Tibial nerve (tissue), 3 donors: ENCODE measurements at regions not wholly inside any gene's neighbourhood (a gene's known extent, or its start where the extent isn't known, plus 50 kb on each side); places are given as distances from the start of the nearest gene placed in this dataset.

ENCODE experiments used
- CTCF ChIP-seq, 5 experiments: fragments of 200-600 bp in 3 of 5; fragments of 450-650 bp in 2 of 5; sonication (generic) in 3 of 5; IDR thresholded peaks; one replicate each; pipeline ENCODE4 v1.5.1; 2016 to 2019; ENCODE audit warnings: antibody characterized with exemption in 5 of 5, mild to moderate bottlenecking in 3 of 5, moderate library complexity in 2 of 5
- POLR2A ChIP-seq, 2 donors: fragments of 450-650 bp; IDR thresholded peaks; one replicate each; pipeline ENCODE4 v1.6.1; 2017; ENCODE audit warnings: antibody characterized with exemption in 2 of 2, mild to moderate bottlenecking in 2 of 2, moderate library complexity in 2 of 2

DNA sequence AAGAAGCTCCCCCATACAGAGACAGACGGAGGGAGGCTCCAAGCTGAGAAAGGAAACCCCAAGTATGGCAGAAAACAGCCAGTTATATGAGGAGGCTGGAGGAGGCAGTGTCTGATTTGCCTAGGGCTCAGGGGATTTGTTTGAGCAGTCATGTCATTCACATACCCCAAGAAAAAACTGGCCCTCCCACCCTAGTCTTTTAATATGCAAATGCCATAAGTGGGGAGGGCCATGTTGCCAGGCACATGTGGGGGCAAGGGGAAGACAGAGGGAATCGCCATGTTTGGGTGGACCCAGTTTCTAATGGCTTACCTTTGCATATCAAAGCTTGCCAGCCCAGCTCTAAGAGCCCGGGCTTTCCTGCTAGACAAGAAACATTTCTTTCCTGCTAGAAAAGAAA, 1163.8 kb downstream of the TAF11L14 start:
- no peak for TF ChIP-seq CTCF (IDR thresholded peaks at IDR 0.05)
- TF ChIP-seq POLR2A (IDR thresholded peaks at IDR 0.05), result no peak
